HepG2 (cell line): ENCODE measurements at regions not wholly inside any gene's neighbourhood (a gene's known extent, or its start where the extent isn't known, plus 50 kb on each side); places are given as distances from the start of the nearest gene placed in this dataset.

Experiments
- ATAC-seq: fragments of 200-7000 bp; cut with Tn5 transposase; 3 replicates; pipeline ENCODE4 v1.9.1; 2020; ENCODE audit warnings: mild to moderate bottlenecking, moderate library complexity
- BruUV-seq: library from RNA; stranded (reverse); fragments of 400-500 nt; replicated peaks from 2 replicates; lab custom pipeline; 2021; lab: Mats Ljungman, UMichigan
- CTCF ChIA-PET: fragments of 300-600 bp; formaldehyde crosslinking; extraction: SDS; loops from one replicate; lab custom pipeline; 2021; ENCODE audit warnings: low total read pairs, inconsistent platforms, low intra/inter-chr PET ratio; lab: Yijun Ruan, JAX
- POLR2A ChIA-PET: fragments of 350-600 bp; sonication (Branson Sonifier 250); formaldehyde crosslinking; loops from one replicate; lab custom pipeline; 2020; ENCODE audit warnings: antibody characterized with exemption, inconsistent platforms; lab: Yijun Ruan, JAX
- DNase-seq: peaks from one replicate; pipeline ENCODE4 v3.0.0-alpha.2; 2015; ENCODE audit warnings: low spot score
- FAIRE-seq: peaks from 3 replicates; lab custom pipeline; 2011; peaks lifted over from hg19 to GRCh38; lab: Jason Lieb, UNC
- H2AFZ ChIP-seq: one replicate; pipeline ENCODE4 v1.6.1; 2011; ENCODE audit warnings: low read length, inconsistent platforms
- H3K27ac ChIP-seq: fragments of 300-600 bp; 3 replicates; pipeline ENCODE4 v1.8.0; 2011; ENCODE audit warnings: mixed run types, mild to moderate bottlenecking, mixed read lengths, low read length, inconsistent platforms; ENCODE audit not compliant: insufficient read depth; ENCODE audit errors: extremely low read length
- H3K27me3 ChIP-seq, 2 experiments: fragments of 200-600 bp in 1 of 2; 2 replicates in 1 of 2; 3 replicates in 1 of 2; pipeline versions ENCODE4 v1.6.0 to v1.8.0; 2011; ENCODE audit warnings: low read length in 2 of 2, mild to moderate bottlenecking in 2 of 2, moderate library complexity in 2 of 2, inconsistent platforms in 1 of 2; ENCODE audit not compliant: insufficient read depth in 2 of 2, control insufficient read depth in 1 of 2
- H3K36me3 ChIP-seq, 2 experiments: fragments of 200-600 bp in 1 of 2; replicated peaks in 1 of 2; 2 replicates in 1 of 2; 3 replicates in 1 of 2; pipeline versions ENCODE4 v1.5.1 to v1.8.0; 2011; ENCODE audit warnings: low read length in 2 of 2, inconsistent platforms in 1 of 2; ENCODE audit not compliant: insufficient read depth in 2 of 2, control insufficient read depth in 1 of 2
- H3K4me1 ChIP-seq: 2 replicates; pipeline ENCODE4 v1.5.1; 2012; ENCODE audit warnings: low read length, inconsistent platforms; ENCODE audit not compliant: insufficient read depth
- H3K4me2 ChIP-seq: 2 replicates; pipeline ENCODE4 v1.6.0; 2011; ENCODE audit warnings: low read depth, low read length, inconsistent platforms
- H3K4me3 ChIP-seq, 3 experiments: fragments of 200-600 bp in 1 of 3; sonication (generic), shearing (Covaris generic) in 1 of 3; replicated peaks in 1 of 3; 2 replicates each; pipeline ENCODE4 v1.5.1; 2011 to 2016; ENCODE audit warnings: low read length in 3 of 3, inconsistent platforms in 2 of 3, low read depth in 2 of 3, mild to moderate bottlenecking in 2 of 3, control low read depth in 1 of 3, mixed read lengths in 1 of 3; ENCODE audit not compliant: insufficient read depth in 1 of 3
- H3K79me2 ChIP-seq: one replicate; pipeline ENCODE4 v1.6.1; 2011; ENCODE audit warnings: low read length, inconsistent platforms; ENCODE audit not compliant: insufficient read depth
- H3K9ac ChIP-seq: 2 replicates; pipeline ENCODE4 v1.6.0; 2011; ENCODE audit warnings: mild to moderate bottlenecking, low read depth, low read length, inconsistent platforms; ENCODE audit not compliant: insufficient read depth
- H3K9me3 ChIP-seq: 2 replicates; pipeline ENCODE4 v1.5.1; 2012; ENCODE audit warnings: mild to moderate bottlenecking, low read length
- H4K20me1 ChIP-seq: 2 replicates; pipeline ENCODE4 v1.6.0; 2011; ENCODE audit warnings: inconsistent platforms, mild to moderate bottlenecking, low read length, moderate library complexity; ENCODE audit not compliant: insufficient read depth
- GATA4 ChIP-seq: sonication (generic); IDR thresholded peaks from 2 replicates; pipeline ENCODE4 v1.6.1; 2016; ENCODE audit warnings: antibody characterized with exemption, low read depth, borderline replicate concordance
- NFIC ChIP-seq: IDR thresholded peaks from 2 replicates; pipeline ENCODE4 v1.6.1; 2012; ENCODE audit warnings: mild to moderate bottlenecking, low read length, inconsistent platforms
- NFYB ChIP-seq: sonication (generic); formaldehyde crosslinking; IDR thresholded peaks from 2 replicates; pipeline ENCODE4 v1.4.0; 2020; ENCODE audit warnings: missing genetic modification reagents
- NR2F6 ChIP-seq, 2 experiments: IDR thresholded peaks; 2 replicates each; pipeline ENCODE4 v1.6.1; 2016; ENCODE audit warnings: antibody characterized with exemption in 1 of 2, mild to moderate bottlenecking in 1 of 2
- POLR2AphosphoS5 ChIP-seq: IDR thresholded peaks from 2 replicates; pipeline ENCODE4 v1.6.1; 2012; ENCODE audit warnings: low read depth, low read length
- TRIM24 ChIP-seq: sonication (generic); formaldehyde crosslinking; IDR thresholded peaks from 2 replicates; pipeline ENCODE4 v1.8.0; 2022; ENCODE audit warnings: mild to moderate bottlenecking, missing genetic modification reagents
- ZNF652 ChIP-seq: IDR thresholded peaks from 2 replicates; pipeline ENCODE4 v1.6.1; 2016; ENCODE audit warnings: low read depth, borderline replicate concordance
- ZNF749 ChIP-seq: sonication (generic); formaldehyde crosslinking; IDR thresholded peaks from 2 replicates; pipeline ENCODE4 v1.8.0; 2022; ENCODE audit warnings: mild to moderate bottlenecking, missing genetic modification reagents, moderate library complexity, borderline replicate concordance
- ZNF790 ChIP-seq: sonication (generic); formaldehyde crosslinking; IDR thresholded peaks from 2 replicates; pipeline ENCODE4 v1.8.0; 2022; ENCODE audit warnings: missing genetic modification reagents, mild to moderate bottlenecking, borderline replicate concordance
- WGBS: methylation state at CpG from one replicate; pipeline ENCODE4 v1.1.6; 2017; ENCODE audit warnings: low lambda C conversion rate; 5-methylcytosine and 5-hydroxymethylcytosine counted together
- in situ Hi-C: cut with HindIII; loops from 2 replicates; pipeline ENCODE4 v1.10.0; 2017; ENCODE audit warnings: low pct_unique_long_range_greater_than_20kb; ENCODE audit not compliant: extremely low pct_ligation_motif_present
- intact Hi-C: fragments of 100-400 bp; cut with micrococcal nuclease; formaldehyde crosslinking; loops from one replicate; pipeline ENCODE4 v1.10.0; 2022; ENCODE audit not compliant: unreplicated experiment
- TF ChIP-seq, protein P1 (sequence below): sonication (generic); formaldehyde crosslinking; IDR thresholded peaks from 2 replicates; pipeline ENCODE4 v1.4.0; 2020; ENCODE audit warnings: missing genetic modification reagents
- TF ChIP-seq, protein P2 (sequence below): sonication (generic); formaldehyde crosslinking; IDR thresholded peaks from 2 replicates; pipeline ENCODE4 v1.8.1; 2023; ENCODE audit warnings: missing genetic modification reagents, mild to moderate bottlenecking, borderline replicate concordance
- TF ChIP-seq, protein P3 (sequence below): sonication (generic); formaldehyde crosslinking; IDR thresholded peaks from 2 replicates; pipeline ENCODE4 v1.5.0; 2020; ENCODE audit warnings: missing genetic modification reagents
- TF ChIP-seq, protein P4 (sequence below): sonication (generic); formaldehyde crosslinking; IDR thresholded peaks from 2 replicates; pipeline ENCODE4 v1.4.0; 2020; ENCODE audit warnings: missing genetic modification reagents
- TF ChIP-seq, protein P5 (sequence below): sonication (generic); formaldehyde crosslinking; IDR thresholded peaks from 2 replicates; pipeline ENCODE4 v1.8.1; 2023; ENCODE audit warnings: mild to moderate bottlenecking, missing genetic modification reagents
- TF ChIP-seq, protein P6 (sequence below), 2 experiments: fragments of 450-650 bp in 1 of 2; sonication (generic) in 1 of 2; formaldehyde crosslinking; IDR thresholded peaks; 2 replicates each; pipeline versions ENCODE4 v1.5.0 to v1.8.0; 2020 to 2022; ENCODE audit warnings: mild to moderate bottlenecking in 1 of 2, missing genetic modification reagents in 1 of 2

DNA sequence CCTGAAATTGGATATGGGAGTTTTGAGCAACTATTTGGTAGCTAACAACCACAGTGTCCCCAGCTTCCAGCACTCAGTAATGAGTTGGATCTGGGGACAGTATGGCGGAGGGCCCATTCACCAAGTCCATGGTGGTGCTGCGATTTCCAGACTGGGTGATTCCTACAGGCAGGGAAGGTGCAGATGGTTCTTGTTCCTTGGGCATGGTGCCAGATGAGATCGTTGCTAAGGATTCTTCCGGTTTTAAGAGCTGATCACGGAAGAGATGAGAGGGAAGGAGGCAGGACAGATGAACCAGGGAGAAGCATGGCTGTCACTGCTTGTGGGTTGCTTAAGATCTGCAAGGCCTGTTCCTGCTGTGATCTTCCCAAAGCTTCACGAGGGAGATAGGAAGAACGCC, 380.3 kb downstream of the TCERG1L start:
- Histone ChIP-seq H3K27ac (no peak overlapping the region), H3K9me3 (no peaks in the 10 kb centered on the region), H2AFZ (no peak overlapping the region), H4K20me1 (no peaks in the 10 kb centered on the region), H3K4me2 (no peak overlapping the region), H3K36me3 (no peaks in the 10 kb centered on the region), H3K4me3 (no peak overlapping the region), H3K9ac (no peak overlapping the region), H3K79me2 (no peaks in the 10 kb centered on the region), H3K27me3 (peaks cover 3% of the 10 kb centered on the region in 2 experiments; a peak in 2 of 5 replicates), H3K4me1 (no peaks in the 10 kb centered on the region)
- no peak for FAIRE-seq
- BruUV-seq, result no TSS peak
- 5% methylated on average over 7 of the region's 7 CpGs for WGBS
- in situ Hi-C loops (no loop called here), intact Hi-C loops (no loop called here)
- POLR2A ChIA-PET, result no interaction called here
- ATAC-seq, result no peak
- DNase-seq, result no peak
- no peak for TF ChIP-seq POLR2AphosphoS5
- TF ChIP-seq NFYB (CRISPR knock-in tag), result no peak
- TF ChIP-seq, protein P1, sequence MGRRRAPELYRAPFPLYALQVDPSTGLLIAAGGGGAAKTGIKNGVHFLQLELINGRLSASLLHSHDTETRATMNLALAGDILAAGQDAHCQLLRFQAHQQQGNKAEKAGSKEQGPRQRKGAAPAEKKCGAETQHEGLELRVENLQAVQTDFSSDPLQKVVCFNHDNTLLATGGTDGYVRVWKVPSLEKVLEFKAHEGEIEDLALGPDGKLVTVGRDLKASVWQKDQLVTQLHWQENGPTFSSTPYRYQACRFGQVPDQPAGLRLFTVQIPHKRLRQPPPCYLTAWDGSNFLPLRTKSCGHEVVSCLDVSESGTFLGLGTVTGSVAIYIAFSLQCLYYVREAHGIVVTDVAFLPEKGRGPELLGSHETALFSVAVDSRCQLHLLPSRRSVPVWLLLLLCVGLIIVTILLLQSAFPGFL (CRISPR knock-in tag), result no peak
- TF ChIP-seq, protein P2, sequence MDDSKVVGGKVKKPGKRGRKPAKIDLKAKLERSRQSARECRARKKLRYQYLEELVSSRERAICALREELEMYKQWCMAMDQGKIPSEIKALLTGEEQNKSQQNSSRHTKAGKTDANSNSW, result no peak
- TF ChIP-seq, protein P3, sequence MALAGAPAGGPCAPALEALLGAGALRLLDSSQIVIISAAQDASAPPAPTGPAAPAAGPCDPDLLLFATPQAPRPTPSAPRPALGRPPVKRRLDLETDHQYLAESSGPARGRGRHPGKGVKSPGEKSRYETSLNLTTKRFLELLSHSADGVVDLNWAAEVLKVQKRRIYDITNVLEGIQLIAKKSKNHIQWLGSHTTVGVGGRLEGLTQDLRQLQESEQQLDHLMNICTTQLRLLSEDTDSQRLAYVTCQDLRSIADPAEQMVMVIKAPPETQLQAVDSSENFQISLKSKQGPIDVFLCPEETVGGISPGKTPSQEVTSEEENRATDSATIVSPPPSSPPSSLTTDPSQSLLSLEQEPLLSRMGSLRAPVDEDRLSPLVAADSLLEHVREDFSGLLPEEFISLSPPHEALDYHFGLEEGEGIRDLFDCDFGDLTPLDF, result no peak
- no peak for TF ChIP-seq GATA4
- no peak for TF ChIP-seq TRIM24
- TF ChIP-seq NFIC, result no peak
- TF ChIP-seq, protein P4, sequence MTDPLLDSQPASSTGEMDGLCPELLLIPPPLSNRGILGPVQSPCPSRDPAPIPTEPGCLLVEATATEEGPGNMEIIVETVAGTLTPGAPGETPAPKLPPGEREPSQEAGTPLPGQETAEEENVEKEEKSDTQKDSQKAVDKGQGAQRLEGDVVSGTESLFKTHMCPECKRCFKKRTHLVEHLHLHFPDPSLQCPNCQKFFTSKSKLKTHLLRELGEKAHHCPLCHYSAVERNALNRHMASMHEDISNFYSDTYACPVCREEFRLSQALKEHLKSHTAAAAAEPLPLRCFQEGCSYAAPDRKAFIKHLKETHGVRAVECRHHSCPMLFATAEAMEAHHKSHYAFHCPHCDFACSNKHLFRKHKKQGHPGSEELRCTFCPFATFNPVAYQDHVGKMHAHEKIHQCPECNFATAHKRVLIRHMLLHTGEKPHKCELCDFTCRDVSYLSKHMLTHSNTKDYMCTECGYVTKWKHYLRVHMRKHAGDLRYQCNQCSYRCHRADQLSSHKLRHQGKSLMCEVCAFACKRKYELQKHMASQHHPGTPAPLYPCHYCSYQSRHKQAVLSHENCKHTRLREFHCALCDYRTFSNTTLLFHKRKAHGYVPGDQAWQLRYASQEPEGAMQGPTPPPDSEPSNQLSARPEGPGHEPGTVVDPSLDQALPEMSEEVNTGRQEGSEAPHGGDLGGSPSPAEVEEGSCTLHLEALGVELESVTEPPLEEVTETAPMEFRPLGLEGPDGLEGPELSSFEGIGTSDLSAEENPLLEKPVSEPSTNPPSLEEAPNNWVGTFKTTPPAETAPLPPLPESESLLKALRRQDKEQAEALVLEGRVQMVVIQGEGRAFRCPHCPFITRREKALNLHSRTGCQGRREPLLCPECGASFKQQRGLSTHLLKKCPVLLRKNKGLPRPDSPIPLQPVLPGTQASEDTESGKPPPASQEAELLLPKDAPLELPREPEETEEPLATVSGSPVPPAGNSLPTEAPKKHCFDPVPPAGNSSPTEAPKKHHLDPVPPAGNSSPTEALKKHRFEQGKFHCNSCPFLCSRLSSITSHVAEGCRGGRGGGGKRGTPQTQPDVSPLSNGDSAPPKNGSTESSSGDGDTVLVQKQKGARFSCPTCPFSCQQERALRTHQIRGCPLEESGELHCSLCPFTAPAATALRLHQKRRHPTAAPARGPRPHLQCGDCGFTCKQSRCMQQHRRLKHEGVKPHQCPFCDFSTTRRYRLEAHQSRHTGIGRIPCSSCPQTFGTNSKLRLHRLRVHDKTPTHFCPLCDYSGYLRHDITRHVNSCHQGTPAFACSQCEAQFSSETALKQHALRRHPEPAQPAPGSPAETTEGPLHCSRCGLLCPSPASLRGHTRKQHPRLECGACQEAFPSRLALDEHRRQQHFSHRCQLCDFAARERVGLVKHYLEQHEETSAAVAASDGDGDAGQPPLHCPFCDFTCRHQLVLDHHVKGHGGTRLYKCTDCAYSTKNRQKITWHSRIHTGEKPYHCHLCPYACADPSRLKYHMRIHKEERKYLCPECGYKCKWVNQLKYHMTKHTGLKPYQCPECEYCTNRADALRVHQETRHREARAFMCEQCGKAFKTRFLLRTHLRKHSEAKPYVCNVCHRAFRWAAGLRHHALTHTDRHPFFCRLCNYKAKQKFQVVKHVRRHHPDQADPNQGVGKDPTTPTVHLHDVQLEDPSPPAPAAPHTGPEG, result no peak
- no peak for TF ChIP-seq ZNF749 (CRISPR knock-in tag)
- TF ChIP-seq, protein P5, sequence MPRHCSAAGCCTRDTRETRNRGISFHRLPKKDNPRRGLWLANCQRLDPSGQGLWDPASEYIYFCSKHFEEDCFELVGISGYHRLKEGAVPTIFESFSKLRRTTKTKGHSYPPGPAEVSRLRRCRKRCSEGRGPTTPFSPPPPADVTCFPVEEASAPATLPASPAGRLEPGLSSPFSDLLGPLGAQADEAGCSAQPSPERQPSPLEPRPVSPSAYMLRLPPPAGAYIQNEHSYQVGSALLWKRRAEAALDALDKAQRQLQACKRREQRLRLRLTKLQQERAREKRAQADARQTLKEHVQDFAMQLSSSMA (CRISPR knock-in tag), result no peak
- TF ChIP-seq NR2F6 (IDR thresholded peaks at IDR 0.05), result no peak
- no peak for TF ChIP-seq NR2F6 (CRISPR knock-in tag; IDR thresholded peaks at IDR 0.05)
- TF ChIP-seq, protein P6, sequence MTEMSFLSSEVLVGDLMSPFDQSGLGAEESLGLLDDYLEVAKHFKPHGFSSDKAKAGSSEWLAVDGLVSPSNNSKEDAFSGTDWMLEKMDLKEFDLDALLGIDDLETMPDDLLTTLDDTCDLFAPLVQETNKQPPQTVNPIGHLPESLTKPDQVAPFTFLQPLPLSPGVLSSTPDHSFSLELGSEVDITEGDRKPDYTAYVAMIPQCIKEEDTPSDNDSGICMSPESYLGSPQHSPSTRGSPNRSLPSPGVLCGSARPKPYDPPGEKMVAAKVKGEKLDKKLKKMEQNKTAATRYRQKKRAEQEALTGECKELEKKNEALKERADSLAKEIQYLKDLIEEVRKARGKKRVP (CRISPR knock-in tag; IDR thresholded peaks at IDR 0.05), result no peak
- TF ChIP-seq ZNF790, result no peak
- TF ChIP-seq ZNF652 (CRISPR knock-in tag), result no peak
- CTCF ChIA-PET, result no interaction called here
